Mucosa of descending colon (tissue), 3 donors: ENCODE measurements at regions not wholly inside any gene's neighbourhood (a gene's known extent, or its start where the extent isn't known, plus 50 kb on each side); places are given as distances from the start of the nearest gene placed in this dataset.

ENCODE experiments used
- ATAC-seq: fragments of 200-7000 bp; cut with Tn5 transposase; one replicate; pipeline ENCODE4 v1.9.1; 2020; ENCODE audit warnings: mild to moderate bottlenecking, moderate library complexity
- DNase-seq, 3 donors: peaks; one replicate each; pipeline ENCODE4 v3.0.0-alpha.2; 2020
- H3K36me3 ChIP-seq: fragments of 200-600 bp; one replicate; pipeline ENCODE4 v1.8.0; 2021; ENCODE audit warnings: low read depth, mild to moderate bottlenecking
- H3K4me1 ChIP-seq: fragments of 200-600 bp; one replicate; pipeline ENCODE4 v1.8.0; 2021; ENCODE audit warnings: low read depth, mild to moderate bottlenecking
- H3K4me3 ChIP-seq: fragments of 200-600 bp; one replicate; pipeline ENCODE4 v1.8.0; 2021; ENCODE audit warnings: mild to moderate bottlenecking
- H3K9me3 ChIP-seq: fragments of 200-600 bp; one replicate; pipeline ENCODE4 v1.8.0; 2021; ENCODE audit warnings: mild to moderate bottlenecking
- CTCF ChIP-seq: fragments of 200-600 bp; IDR thresholded peaks from one replicate; pipeline ENCODE4 v1.8.0; 2022; ENCODE audit warnings: antibody characterized with exemption, mild to moderate bottlenecking
- intact Hi-C, 2 donors: fragments of 100-400 bp; cut with DNase I in 1 of 2; cut with micrococcal nuclease in 1 of 2; formaldehyde crosslinking; loops; one replicate each; pipeline versions ENCODE4 v1.11.0 to v1.11.1; 2022; cut with DNase I, micrococcal nuclease
- donor health status: DM: no; HTN: no; CAD: no; lungs with moderate emphysema.
- donor health status: DM: no; HTN: no; CAD: no.
- donor health status: DM: no; HTN: yes; CAD: no.

- intact Hi-C loops: no loop called here
- peak; percentile 69 for ATAC-seq
These were observed 70.1 kb downstream of the KCNJ2 start for GRCh38 chr17:70239391-70239826.

DNA sequence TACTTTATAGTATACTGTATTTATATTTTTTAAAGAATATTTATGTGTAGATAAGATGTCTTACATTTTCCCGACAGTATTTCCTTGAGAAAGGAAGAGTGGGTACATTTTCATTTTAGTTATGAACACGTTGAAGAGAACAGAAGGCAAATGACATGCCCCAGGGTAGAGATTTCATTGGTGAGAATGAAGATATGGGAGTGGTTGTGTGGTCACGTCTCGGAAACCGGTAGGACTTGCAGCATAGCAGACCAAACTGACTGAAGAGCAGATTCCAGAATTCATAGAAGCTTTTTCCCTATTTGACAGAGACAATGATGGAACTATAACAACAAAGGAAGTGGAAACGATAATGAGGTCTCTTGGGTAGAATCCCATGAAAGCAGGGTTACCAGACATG is 71.7 kb downstream of the KCNJ2 start:
- Histone ChIP-seq H3K4me1 (peaks cover 5% of the 10 kb centered on the region), H3K9me3 (no peaks in the 10 kb centered on the region), H3K36me3 (no peaks in the 10 kb centered on the region), H3K4me3 (no peak overlapping the region)
- DNase-seq: no peak
- no peak for ATAC-seq
- intact Hi-C loops: no loop called here
- no peak for TF ChIP-seq CTCF

More at GRCh38 chr17:70239391-70239826, 70.1 kb downstream of the KCNJ2 start:
- Histone ChIP-seq H3K9me3 (no peaks in the 10 kb centered on the region), H3K4me1 (peaks cover 5% of the 10 kb centered on the region), H3K4me3 (no peak overlapping the region), H3K36me3 (no peaks in the 10 kb centered on the region)
- TF ChIP-seq CTCF: no peak
- DNase-seq: no peak

DNA sequence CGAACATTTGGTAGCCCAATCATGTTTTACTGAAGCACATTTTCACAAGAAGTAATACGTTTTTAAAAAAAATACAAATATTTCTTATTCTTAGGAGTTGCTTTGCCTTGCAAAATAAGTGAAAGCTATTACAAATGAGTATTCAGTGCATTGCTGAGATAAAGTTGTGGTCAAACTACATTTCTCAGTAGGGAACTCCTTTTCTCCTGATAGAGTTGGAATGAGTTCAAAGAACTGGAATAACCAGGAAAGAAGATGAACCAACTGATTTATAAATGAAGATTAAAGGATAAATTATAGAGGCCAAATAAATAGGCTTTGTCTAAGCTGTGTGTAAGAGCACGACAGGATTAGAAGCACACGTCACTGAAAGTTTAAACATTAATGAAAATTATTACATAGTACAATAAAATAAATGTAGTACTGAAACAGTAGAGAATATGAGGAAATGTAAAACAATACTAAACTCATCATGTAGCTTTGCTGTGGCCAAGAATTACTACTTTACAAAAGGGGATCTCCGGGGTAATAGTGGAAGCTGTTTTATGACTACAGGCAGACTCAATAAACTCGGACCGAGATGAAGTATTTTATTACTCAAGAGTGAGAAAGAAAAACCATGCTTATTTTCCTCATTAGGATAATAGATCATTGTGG is 73.6 kb downstream of the KCNJ2 start:
- DNase-seq (no peak), ATAC-seq (peak; percentile 91)
- Histone ChIP-seq H3K9me3 (no peaks in the 10 kb centered on the region), H3K36me3 (no peaks in the 10 kb centered on the region), H3K4me1 (peaks cover 5% of the 10 kb centered on the region), H3K4me3 (no peak overlapping the region)
- intact Hi-C loops: no loop called here
- no peak for TF ChIP-seq CTCF

GRCh38 chr17:70251706-70252105 is 82.4 kb downstream of the KCNJ2 start:
- no peak for ATAC-seq
- DNase-seq: no peak
- no peak overlapping the region for H3K4me3 ChIP-seq
- H3K36me3 ChIP-seq: no peaks in the 10 kb centered on the region
- TF ChIP-seq CTCF: no peak
- H3K9me3 ChIP-seq: no peaks in the 10 kb centered on the region
- intact Hi-C loops: no loop called here
- H3K4me1 ChIP-seq: no peaks in the 10 kb centered on the region

- ATAC-seq: peak; percentile 42
- intact Hi-C loops: no loop called here
- Histone ChIP-seq H3K4me3 (no peak overlapping the region), H3K36me3 (no peaks in the 10 kb centered on the region), H3K4me1 (peaks cover 3% of the 10 kb centered on the region), H3K9me3 (no peaks in the 10 kb centered on the region)
- DNase-seq: no peak
- TF ChIP-seq CTCF: no peak
These were observed 85.6 kb downstream of the KCNJ2 start for GRCh38 chr17:70254735-70255460.
